CD4-positive, alpha-beta T cell (primary cell): ENCODE measurements at regions not wholly inside any gene's neighbourhood (a gene's known extent, or its start where the extent isn't known, plus 50 kb on each side); places are given as distances from the start of the nearest gene placed in this dataset.

ENCODE experiments used
- ATAC-seq: fragments of 200-7000 bp; cut with Tn5 transposase; one replicate; pipeline ENCODE4 v1.10.0; 2022; ENCODE audit warnings: mild to moderate bottlenecking; ENCODE audit not compliant: poor library complexity
- CTCF ChIA-PET: fragments of 350-600 bp; sonication (Branson Sonifier 250); formaldehyde crosslinking; loops from one replicate; lab custom pipeline; 2021; ENCODE audit warnings: antibody characterized with exemption, inconsistent platforms; lab: Charles Lee
- POLR2A ChIA-PET: fragments of 350-600 bp; sonication (Branson Sonifier 250); formaldehyde crosslinking; loops from one replicate; lab custom pipeline; 2021; ENCODE audit warnings: antibody characterized with exemption, inconsistent platforms; lab: Charles Lee
- DNase-seq, 14 experiments: peaks; one replicate each; pipeline ENCODE4 v3.0.0-alpha.2; 2013 to 2020; ENCODE audit warnings: mixed read lengths in 2 of 14
- H3K27ac ChIP-seq, 2 donors: one replicate each; pipeline versions ENCODE4 v1.5.1 to v1.7.0; 2013; ENCODE audit warnings: low read length in 2 of 2, low read depth in 1 of 2, mild to moderate bottlenecking in 1 of 2
- H3K27me3 ChIP-seq, 2 experiments: 1 replicate in 1 of 2; 2 replicates in 1 of 2; pipeline versions ENCODE4 v1.6.1 to v1.7.0; 2013; ENCODE audit warnings: low read length in 2 of 2, control low read depth in 1 of 2, mild to moderate bottlenecking in 1 of 2, moderate library complexity in 1 of 2; ENCODE audit not compliant: insufficient read depth in 2 of 2, control insufficient read depth in 1 of 2
- H3K36me3 ChIP-seq: one replicate; pipeline ENCODE4 v1.6.1; 2013; ENCODE audit warnings: low read length, control low read depth; ENCODE audit not compliant: insufficient read depth
- H3K4me1 ChIP-seq: one replicate; pipeline ENCODE4 v1.6.1; 2013; ENCODE audit warnings: low read length, control low read depth; ENCODE audit not compliant: insufficient read depth
- H3K4me3 ChIP-seq: one replicate; pipeline ENCODE4 v1.5.1; 2013; ENCODE audit warnings: mild to moderate bottlenecking, low read length, moderate library complexity
- H3K9me3 ChIP-seq, 2 experiments: 1 replicate in 1 of 2; 2 replicates in 1 of 2; pipeline versions ENCODE4 v1.6.1 to v1.7.0; 2013; ENCODE audit warnings: low read length in 2 of 2, mild to moderate bottlenecking in 2 of 2, control low read depth in 1 of 2, moderate library complexity in 1 of 2; ENCODE audit not compliant: control insufficient read depth in 1 of 2, insufficient read depth in 1 of 2
- H3K27ac Mint-ChIP-seq: one replicate; pipeline ENCODE4 v1.8.0; 2020; ENCODE audit warnings: mixed read lengths
- H3K27me3 Mint-ChIP-seq: one replicate; pipeline ENCODE4 v1.8.0; 2021; ENCODE audit warnings: mixed read lengths
- H3K36me3 Mint-ChIP-seq: one replicate; pipeline ENCODE4 v1.8.0; 2021; ENCODE audit warnings: low read depth, mixed read lengths
- H3K4me1 Mint-ChIP-seq: one replicate; pipeline ENCODE4 v1.8.0; 2021; ENCODE audit warnings: low read depth, mixed read lengths
- H3K4me3 Mint-ChIP-seq: one replicate; pipeline ENCODE4 v1.8.0; 2020; ENCODE audit warnings: mild to moderate bottlenecking, mixed read lengths
- H3K9me3 Mint-ChIP-seq: one replicate; pipeline ENCODE4 v1.8.0; 2020; ENCODE audit warnings: mixed read lengths
- intact Hi-C, 2 experiments: fragments of 100-400 bp; cut with DNase I in 1 of 2; cut with micrococcal nuclease in 1 of 2; formaldehyde crosslinking; loops; one replicate each; pipeline versions ENCODE4 v1.15.1 to v1.9.0; 2023 to 2025; cut with DNase I, micrococcal nuclease
- TF ChIP-seq, protein P1 (sequence below): fragments of 200-600 bp; IDR thresholded peaks from one replicate; pipeline ENCODE4 v1.8.0; 2022; ENCODE audit warnings: antibody characterized with exemption, mild to moderate bottlenecking

GRCh38 chr12:125434936-125435443 lies 369.8 kb downstream of the AACS start:
- intact Hi-C loops, result no loop called here
- peaks cover 0 to 8% of the 10 kb centered on the region in 2 experiments for H3K9me3 ChIP-seq
- H3K36me3 ChIP-seq, result no peaks in the 10 kb centered on the region
- no peak overlapping the region for H3K4me3 Mint-ChIP-seq
- no peaks in the 10 kb centered on the region for H3K9me3 Mint-ChIP-seq
- H3K27me3 Mint-ChIP-seq, result peaks cover 4% of the 10 kb centered on the region
- no peak overlapping the region for H3K4me3 ChIP-seq
- ChIA-PET POLR2A (no interaction called here), CTCF (no interaction called here)
- no peaks in the 10 kb centered on the region for H3K4me1 ChIP-seq
- H3K36me3 Mint-ChIP-seq, result no peaks in the 10 kb centered on the region
- TF ChIP-seq, protein P1, sequence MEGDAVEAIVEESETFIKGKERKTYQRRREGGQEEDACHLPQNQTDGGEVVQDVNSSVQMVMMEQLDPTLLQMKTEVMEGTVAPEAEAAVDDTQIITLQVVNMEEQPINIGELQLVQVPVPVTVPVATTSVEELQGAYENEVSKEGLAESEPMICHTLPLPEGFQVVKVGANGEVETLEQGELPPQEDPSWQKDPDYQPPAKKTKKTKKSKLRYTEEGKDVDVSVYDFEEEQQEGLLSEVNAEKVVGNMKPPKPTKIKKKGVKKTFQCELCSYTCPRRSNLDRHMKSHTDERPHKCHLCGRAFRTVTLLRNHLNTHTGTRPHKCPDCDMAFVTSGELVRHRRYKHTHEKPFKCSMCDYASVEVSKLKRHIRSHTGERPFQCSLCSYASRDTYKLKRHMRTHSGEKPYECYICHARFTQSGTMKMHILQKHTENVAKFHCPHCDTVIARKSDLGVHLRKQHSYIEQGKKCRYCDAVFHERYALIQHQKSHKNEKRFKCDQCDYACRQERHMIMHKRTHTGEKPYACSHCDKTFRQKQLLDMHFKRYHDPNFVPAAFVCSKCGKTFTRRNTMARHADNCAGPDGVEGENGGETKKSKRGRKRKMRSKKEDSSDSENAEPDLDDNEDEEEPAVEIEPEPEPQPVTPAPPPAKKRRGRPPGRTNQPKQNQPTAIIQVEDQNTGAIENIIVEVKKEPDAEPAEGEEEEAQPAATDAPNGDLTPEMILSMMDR, result no peak
- H3K27ac ChIP-seq, result no peak overlapping the region
- no peaks in the 10 kb centered on the region for H3K4me1 Mint-ChIP-seq
- no peaks in the 10 kb centered on the region for H3K27me3 ChIP-seq
- H3K27ac Mint-ChIP-seq, result no peak overlapping the region
- ATAC-seq (no peak), DNase-seq (no peak)

- TF ChIP-seq, protein P1, result no peak
- no peaks in the 10 kb centered on the region for H3K36me3 Mint-ChIP-seq
- H3K27me3 Mint-ChIP-seq, result no peaks in the 10 kb centered on the region
- ChIA-PET POLR2A (no interaction called here), CTCF (no interaction called here)
- H3K36me3 ChIP-seq, result no peaks in the 10 kb centered on the region
- no peak overlapping the region for H3K27ac Mint-ChIP-seq
- intact Hi-C loops, result no loop called here
- DNase-seq, result no peak
- no peak overlapping the region for H3K4me3 ChIP-seq
- no peak overlapping the region for H3K27ac ChIP-seq
- no peaks in the 10 kb centered on the region for H3K4me1 Mint-ChIP-seq
- H3K9me3 ChIP-seq, result peaks cover 0 to 6% of the 10 kb centered on the region in 2 experiments
- H3K9me3 Mint-ChIP-seq, result no peaks in the 10 kb centered on the region
- no peaks in the 10 kb centered on the region for H3K4me1 ChIP-seq
- ATAC-seq, result no peak
- no peaks in the 10 kb centered on the region for H3K27me3 ChIP-seq
- H3K4me3 Mint-ChIP-seq, result no peak overlapping the region
Measured at GRCh38 chr12:125435871-125436270, 370.6 kb downstream of the AACS start.

DNA sequence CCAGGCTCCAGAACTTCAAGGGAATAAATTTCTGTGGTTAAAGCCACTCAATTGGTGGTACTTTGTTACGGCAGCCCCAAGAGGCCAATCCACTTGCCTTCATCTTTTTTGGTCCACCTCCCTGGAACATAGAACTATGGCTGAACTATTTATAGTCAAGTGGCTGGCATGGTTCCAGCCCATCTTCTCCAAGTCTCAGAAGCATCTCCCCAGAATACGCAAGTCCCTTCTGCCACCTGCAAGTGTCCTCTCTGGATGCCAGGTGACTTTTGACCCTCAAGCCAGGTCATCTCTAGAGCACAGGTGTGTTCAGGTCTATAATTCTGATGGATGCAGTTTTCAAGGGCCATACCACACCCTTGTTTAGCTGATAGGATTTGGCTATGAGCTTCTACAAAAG lies 371.5 kb downstream of the AACS start:
- Histone ChIP-seq H3K27me3 (no peaks in the 10 kb centered on the region), H3K4me1 (no peaks in the 10 kb centered on the region), H3K36me3 (no peaks in the 10 kb centered on the region), H3K9me3 (peaks cover 0 to 6% of the 10 kb centered on the region in 2 experiments), H3K27ac (no peak overlapping the region), H3K4me3 (no peak overlapping the region)
- POLR2A ChIA-PET, result no interaction called here
- intact Hi-C loops, result no loop called here
- Mint-ChIP-seq H3K4me1 (no peaks in the 10 kb centered on the region), H3K36me3 (no peaks in the 10 kb centered on the region), H3K27ac (no peak overlapping the region), H3K9me3 (no peaks in the 10 kb centered on the region), H3K4me3 (no peak overlapping the region), H3K27me3 (no peaks in the 10 kb centered on the region)
- CTCF ChIA-PET, result no interaction called here
- TF ChIP-seq, protein P1, result no peak
- ATAC-seq, result no peak
- no peak for DNase-seq
